ENCODE measurements at regions not wholly inside any gene's neighbourhood (a gene's known extent, or its start where the extent isn't known, plus 50 kb on each side); places are given as distances from the start of the nearest gene placed in this dataset.

GRCh38 chr5:84685121-84685894, 300.6 kb upstream of the EDIL3 start (continued):
- TF ChIP-seq SIN3A (conservative IDR thresholded peaks at IDR 0.05 in 1 of 2, IDR thresholded peaks at IDR 0.05 in 1 of 2; ENCODE audit: low read depth in 1 of 2, low read length in 2 of 2) (no peak), RNF2 (IDR thresholded peaks at IDR 0.05; ENCODE audit: borderline replicate concordance, low read depth, low read length, missing control alignments, poor library complexity, severe bottlenecking) (no peak), CEBPB (IDR thresholded peaks at IDR 0.05; ENCODE audit: low read depth, low read length) (no peak)
- TF ChIP-seq, protein P1, sequence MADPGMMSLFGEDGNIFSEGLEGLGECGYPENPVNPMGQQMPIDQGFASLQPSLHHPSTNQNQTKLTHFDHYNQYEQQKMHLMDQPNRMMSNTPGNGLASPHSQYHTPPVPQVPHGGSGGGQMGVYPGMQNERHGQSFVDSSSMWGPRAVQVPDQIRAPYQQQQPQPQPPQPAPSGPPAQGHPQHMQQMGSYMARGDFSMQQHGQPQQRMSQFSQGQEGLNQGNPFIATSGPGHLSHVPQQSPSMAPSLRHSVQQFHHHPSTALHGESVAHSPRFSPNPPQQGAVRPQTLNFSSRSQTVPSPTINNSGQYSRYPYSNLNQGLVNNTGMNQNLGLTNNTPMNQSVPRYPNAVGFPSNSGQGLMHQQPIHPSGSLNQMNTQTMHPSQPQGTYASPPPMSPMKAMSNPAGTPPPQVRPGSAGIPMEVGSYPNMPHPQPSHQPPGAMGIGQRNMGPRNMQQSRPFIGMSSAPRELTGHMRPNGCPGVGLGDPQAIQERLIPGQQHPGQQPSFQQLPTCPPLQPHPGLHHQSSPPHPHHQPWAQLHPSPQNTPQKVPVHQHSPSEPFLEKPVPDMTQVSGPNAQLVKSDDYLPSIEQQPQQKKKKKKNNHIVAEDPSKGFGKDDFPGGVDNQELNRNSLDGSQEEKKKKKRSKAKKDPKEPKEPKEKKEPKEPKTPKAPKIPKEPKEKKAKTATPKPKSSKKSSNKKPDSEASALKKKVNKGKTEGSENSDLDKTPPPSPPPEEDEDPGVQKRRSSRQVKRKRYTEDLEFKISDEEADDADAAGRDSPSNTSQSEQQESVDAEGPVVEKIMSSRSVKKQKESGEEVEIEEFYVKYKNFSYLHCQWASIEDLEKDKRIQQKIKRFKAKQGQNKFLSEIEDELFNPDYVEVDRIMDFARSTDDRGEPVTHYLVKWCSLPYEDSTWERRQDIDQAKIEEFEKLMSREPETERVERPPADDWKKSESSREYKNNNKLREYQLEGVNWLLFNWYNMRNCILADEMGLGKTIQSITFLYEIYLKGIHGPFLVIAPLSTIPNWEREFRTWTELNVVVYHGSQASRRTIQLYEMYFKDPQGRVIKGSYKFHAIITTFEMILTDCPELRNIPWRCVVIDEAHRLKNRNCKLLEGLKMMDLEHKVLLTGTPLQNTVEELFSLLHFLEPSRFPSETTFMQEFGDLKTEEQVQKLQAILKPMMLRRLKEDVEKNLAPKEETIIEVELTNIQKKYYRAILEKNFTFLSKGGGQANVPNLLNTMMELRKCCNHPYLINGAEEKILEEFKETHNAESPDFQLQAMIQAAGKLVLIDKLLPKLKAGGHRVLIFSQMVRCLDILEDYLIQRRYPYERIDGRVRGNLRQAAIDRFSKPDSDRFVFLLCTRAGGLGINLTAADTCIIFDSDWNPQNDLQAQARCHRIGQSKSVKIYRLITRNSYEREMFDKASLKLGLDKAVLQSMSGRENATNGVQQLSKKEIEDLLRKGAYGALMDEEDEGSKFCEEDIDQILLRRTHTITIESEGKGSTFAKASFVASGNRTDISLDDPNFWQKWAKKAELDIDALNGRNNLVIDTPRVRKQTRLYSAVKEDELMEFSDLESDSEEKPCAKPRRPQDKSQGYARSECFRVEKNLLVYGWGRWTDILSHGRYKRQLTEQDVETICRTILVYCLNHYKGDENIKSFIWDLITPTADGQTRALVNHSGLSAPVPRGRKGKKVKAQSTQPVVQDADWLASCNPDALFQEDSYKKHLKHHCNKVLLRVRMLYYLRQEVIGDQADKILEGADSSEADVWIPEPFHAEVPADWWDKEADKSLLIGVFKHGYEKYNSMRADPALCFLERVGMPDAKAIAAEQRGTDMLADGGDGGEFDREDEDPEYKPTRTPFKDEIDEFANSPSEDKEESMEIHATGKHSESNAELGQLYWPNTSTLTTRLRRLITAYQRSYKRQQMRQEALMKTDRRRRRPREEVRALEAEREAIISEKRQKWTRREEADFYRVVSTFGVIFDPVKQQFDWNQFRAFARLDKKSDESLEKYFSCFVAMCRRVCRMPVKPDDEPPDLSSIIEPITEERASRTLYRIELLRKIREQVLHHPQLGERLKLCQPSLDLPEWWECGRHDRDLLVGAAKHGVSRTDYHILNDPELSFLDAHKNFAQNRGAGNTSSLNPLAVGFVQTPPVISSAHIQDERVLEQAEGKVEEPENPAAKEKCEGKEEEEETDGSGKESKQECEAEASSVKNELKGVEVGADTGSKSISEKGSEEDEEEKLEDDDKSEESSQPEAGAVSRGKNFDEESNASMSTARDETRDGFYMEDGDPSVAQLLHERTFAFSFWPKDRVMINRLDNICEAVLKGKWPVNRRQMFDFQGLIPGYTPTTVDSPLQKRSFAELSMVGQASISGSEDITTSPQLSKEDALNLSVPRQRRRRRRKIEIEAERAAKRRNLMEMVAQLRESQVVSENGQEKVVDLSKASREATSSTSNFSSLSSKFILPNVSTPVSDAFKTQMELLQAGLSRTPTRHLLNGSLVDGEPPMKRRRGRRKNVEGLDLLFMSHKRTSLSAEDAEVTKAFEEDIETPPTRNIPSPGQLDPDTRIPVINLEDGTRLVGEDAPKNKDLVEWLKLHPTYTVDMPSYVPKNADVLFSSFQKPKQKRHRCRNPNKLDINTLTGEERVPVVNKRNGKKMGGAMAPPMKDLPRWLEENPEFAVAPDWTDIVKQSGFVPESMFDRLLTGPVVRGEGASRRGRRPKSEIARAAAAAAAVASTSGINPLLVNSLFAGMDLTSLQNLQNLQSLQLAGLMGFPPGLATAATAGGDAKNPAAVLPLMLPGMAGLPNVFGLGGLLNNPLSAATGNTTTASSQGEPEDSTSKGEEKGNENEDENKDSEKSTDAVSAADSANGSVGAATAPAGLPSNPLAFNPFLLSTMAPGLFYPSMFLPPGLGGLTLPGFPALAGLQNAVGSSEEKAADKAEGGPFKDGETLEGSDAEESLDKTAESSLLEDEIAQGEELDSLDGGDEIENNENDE (IDR thresholded peaks at IDR 0.05; ENCODE audit: insufficient replicate concordance, low read length): no peak

Measured in H1 (cell line).